Adrenal gland (tissue), 9 donors: ENCODE measurements at regions not wholly inside any gene's neighbourhood (a gene's known extent, or its start where the extent isn't known, plus 50 kb on each side); places are given as distances from the start of the nearest gene placed in this dataset.

Experiments
- DNase-seq, 7 donors: peaks; one replicate each; pipeline ENCODE4 v3.0.0-alpha.2; 2019 to 2020
- H3K27ac ChIP-seq, 5 donors: fragments of 200-600 bp; sonication (generic) in 4 of 5; 1 replicate in 3 of 5; 2 replicates in 2 of 5; pipeline versions ENCODE4 v1.5.1 to v1.8.0; 2016 to 2020; ENCODE audit warnings: mild to moderate bottlenecking in 1 of 5
- H3K27me3 ChIP-seq: fragments of 200-600 bp; 2 replicates; pipeline ENCODE4 v1.8.0; 2021
- H3K36me3 ChIP-seq, 2 donors: fragments of 200-600 bp; replicated peaks in 1 of 2; 1 replicate in 1 of 2; 2 replicates in 1 of 2; pipeline versions ENCODE4 v1.5.1 to v1.8.0; 2018 to 2022
- H3K4me1 ChIP-seq, 2 donors: fragments of 200-600 bp; replicated peaks in 1 of 2; 1 replicate in 1 of 2; 2 replicates in 1 of 2; pipeline versions ENCODE4 v1.5.1 to v1.8.0; 2018 to 2021
- H3K4me3 ChIP-seq, 4 donors: fragments of 200-600 bp; sonication (generic) in 3 of 4; one replicate each; pipeline ENCODE4 v1.5.1; 2016 to 2018
- H3K9me3 ChIP-seq, 3 donors: fragments of 200-600 bp; sonication (generic) in 1 of 3; replicated peaks in 1 of 3; 1 replicate in 2 of 3; 2 replicates in 1 of 3; pipeline versions ENCODE4 v1.5.1 to v1.8.0; 2016 to 2021
- CTCF ChIP-seq, 6 experiments: fragments of 450-650 bp in 4 of 6; fragments of 200-600 bp in 2 of 6; sonication (generic) in 1 of 6; IDR thresholded peaks; 1 replicate in 5 of 6; 2 replicates in 1 of 6; pipeline versions ENCODE4 v1.5.1 to v1.8.0; 2016 to 2021; ENCODE audit warnings: antibody characterized with exemption in 6 of 6, mild to moderate bottlenecking in 2 of 6, moderate library complexity in 1 of 6
- POLR2A ChIP-seq, 2 donors: fragments of 450-650 bp; IDR thresholded peaks; one replicate each; pipeline ENCODE4 v1.6.1; 2017; ENCODE audit warnings: antibody characterized with exemption in 2 of 2, mild to moderate bottlenecking in 2 of 2, moderate library complexity in 1 of 2
- WGBS, 4 donors: extraction: QIAGEN DNeasy Blood & Tissue Kit in 2 of 4; methylation state at CpG; one replicate each; pipeline versions ENCODE4 v1.1.5 to v1.1.7; 2013 to 2017; 5-methylcytosine and 5-hydroxymethylcytosine counted together
- intact Hi-C, 2 donors: fragments of 100-400 bp; cut with DNase I; formaldehyde crosslinking; loops; one replicate each; pipeline versions ENCODE4 v1.14.1 to v1.15.0; 2022 to 2023
- donor health status: healthy with polysubstance abuse.
- donor health status: Bipolar disorder and iron deficiency.
- donor health status: DM: yes; HTN: yes; CAD: no.
- donor health status: DM: no; HTN: no; CAD: no.
- donor health status: DM: no; HTN: no; CAD: no.

GRCh38 chr4:155011163-155011780, 197.2 kb upstream of the NPY2R start:
- TF ChIP-seq POLR2A (IDR thresholded peaks at IDR 0.05) (no peak), CTCF (IDR thresholded peaks at IDR 0.05) (no peak)
- no peak overlapping the region for H3K4me3 ChIP-seq
- intact Hi-C loops: no loop called here
- H3K9me3 ChIP-seq: no peaks in the 10 kb centered on the region
- no peak overlapping the region for H3K27ac ChIP-seq
- H3K4me1 ChIP-seq: no peaks in the 10 kb centered on the region
- H3K36me3 ChIP-seq: no peaks in the 10 kb centered on the region
- H3K27me3 ChIP-seq: no peaks in the 10 kb centered on the region
- 64 to 70% (median 68%) methylated on average over 4 of the region's 4 CpGs for WGBS, 4 donors
- no peak for DNase-seq

DNA sequence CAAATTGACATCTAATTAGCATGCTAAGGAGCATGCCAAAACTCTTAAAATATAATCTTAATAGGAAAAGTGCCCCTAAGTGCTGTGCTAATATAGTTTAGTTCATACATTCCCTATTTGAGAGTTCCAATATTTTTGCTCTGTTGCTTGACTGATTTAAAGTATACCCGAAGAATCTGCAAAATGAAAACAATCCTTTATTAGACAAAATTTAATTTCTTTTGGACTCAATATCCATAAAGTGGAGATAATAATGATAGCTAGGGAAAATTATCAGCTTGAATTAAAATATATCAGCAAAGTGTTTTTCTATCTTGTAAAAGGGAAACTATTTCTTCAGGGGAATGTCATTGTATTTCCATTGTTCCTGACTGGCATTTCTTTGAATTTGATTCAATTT, 196.0 kb upstream of the NPY2R start:
- intact Hi-C loops: no loop called here
- no peaks in the 10 kb centered on the region for H3K9me3 ChIP-seq
- H3K4me3 ChIP-seq: no peak overlapping the region
- no peaks in the 10 kb centered on the region for H3K4me1 ChIP-seq
- 61 to 76% (median 69%) methylated on average over 1 of the region's 1 CpG for WGBS, 4 donors
- no peaks in the 10 kb centered on the region for H3K36me3 ChIP-seq
- no peak overlapping the region for H3K27ac ChIP-seq
- no peaks in the 10 kb centered on the region for H3K27me3 ChIP-seq
- DNase-seq: no peak
- TF ChIP-seq POLR2A (IDR thresholded peaks at IDR 0.05) (no peak), CTCF (IDR thresholded peaks at IDR 0.05) (no peak)

DNA sequence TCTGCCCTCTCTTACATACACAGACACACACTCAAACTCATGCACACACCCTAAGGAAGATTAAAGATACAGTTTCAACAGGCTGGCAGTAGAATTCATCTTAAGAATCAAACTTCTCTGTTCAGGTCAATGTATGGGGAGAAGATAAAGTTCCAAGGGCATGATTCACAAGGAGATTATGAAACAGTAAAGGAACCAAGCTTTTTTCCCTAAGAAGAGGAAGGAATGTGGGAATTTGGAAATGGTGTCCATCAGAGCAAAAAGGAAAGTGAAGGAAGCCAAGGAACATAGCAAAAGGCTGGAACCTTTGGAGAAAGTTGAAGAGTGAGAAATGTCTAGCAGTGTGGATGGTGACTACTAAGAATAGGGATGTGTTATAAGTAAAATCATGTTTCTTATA, 191.0 kb upstream of the NPY2R start:
- no peak for DNase-seq
- no peaks in the 10 kb centered on the region for H3K9me3 ChIP-seq

GRCh38 chr4:155025762-155026457, 182.5 kb upstream of the NPY2R start:
- peak in 5 of 6 experiments; percentile 16 to 38 (median 28) for TF ChIP-seq CTCF (IDR thresholded peaks at IDR 0.05)
- no peak for TF ChIP-seq POLR2A (IDR thresholded peaks at IDR 0.05)
- Histone ChIP-seq H3K4me1 (no peaks in the 10 kb centered on the region), H3K27me3 (no peaks in the 10 kb centered on the region), H3K9me3 (no peaks in the 10 kb centered on the region), H3K4me3 (no peak overlapping the region), H3K27ac (no peak overlapping the region), H3K36me3 (no peaks in the 10 kb centered on the region)
- DNase-seq: peak in 4 of 7 donors; percentile 13 to 52 (median 34)
- 29 to 38% (median 31%) methylated on average over 10 of the region's 10 CpGs for WGBS, 4 donors
- intact Hi-C loops: no loop called here

More for the DNA sequence above, 191.0 kb upstream of the NPY2R start:
- intact Hi-C loops: no loop called here
- Histone ChIP-seq H3K4me3 (no peak overlapping the region), H3K27me3 (no peaks in the 10 kb centered on the region), H3K4me1 (no peaks in the 10 kb centered on the region), H3K36me3 (no peaks in the 10 kb centered on the region), H3K27ac (no peak overlapping the region)
- TF ChIP-seq CTCF (IDR thresholded peaks at IDR 0.05) (no peak), POLR2A (IDR thresholded peaks at IDR 0.05) (no peak)
